Muscle of leg (tissue), 3 donors: ENCODE measurements at regions not wholly inside any gene's neighbourhood (a gene's known extent, or its start where the extent isn't known, plus 50 kb on each side); places are given as distances from the start of the nearest gene placed in this dataset.

ENCODE experiments used
- DNase-seq: peaks from one replicate; pipeline ENCODE4 v3.0.0; 2013
- H3K27ac ChIP-seq: one replicate; pipeline ENCODE4 v1.5.1; 2013; ENCODE audit warnings: mild to moderate bottlenecking, low read length, control low read depth
- H3K27me3 ChIP-seq: one replicate; pipeline ENCODE4 v1.6.1; 2013; ENCODE audit warnings: low read length; ENCODE audit not compliant: control insufficient read depth, insufficient read depth
- H3K36me3 ChIP-seq: one replicate; pipeline ENCODE4 v1.6.1; 2013; ENCODE audit warnings: low read length; ENCODE audit not compliant: control insufficient read depth, insufficient read depth
- H3K4me1 ChIP-seq: one replicate; pipeline ENCODE4 v1.6.1; 2013; ENCODE audit warnings: low read length; ENCODE audit not compliant: control insufficient read depth, insufficient read depth
- H3K4me3 ChIP-seq: one replicate; pipeline ENCODE4 v1.5.1; 2013; ENCODE audit warnings: low read length, control low read depth
- H3K9me3 ChIP-seq: replicated peaks from 2 replicates; pipeline ENCODE4 v1.6.1; 2013; ENCODE audit warnings: low read depth, low read length; ENCODE audit not compliant: control insufficient read depth
- WGBS: methylation state at CpG from one replicate; pipeline ENCODE4 v1.1.5; 2013; ENCODE audit warnings: missing lambda C conversion rate; ENCODE audit not compliant: insufficient coverage; 5-methylcytosine and 5-hydroxymethylcytosine counted together

GRCh38 chr10:118915161-118915560 is 114.4 kb upstream of the NANOS1 start:
- peaks cover 2% of the 10 kb centered on the region for H3K27me3 ChIP-seq
- H3K4me1 ChIP-seq: peaks cover 2% of the 10 kb centered on the region
- no peaks in the 10 kb centered on the region for H3K36me3 ChIP-seq
- whole genome bisulfite sequencing: 90% methylated on average over 5 of the region's 8 CpGs
- no peaks in the 10 kb centered on the region for H3K9me3 ChIP-seq
- DNase-seq: no peak
- H3K27ac ChIP-seq: no peak overlapping the region
- H3K4me3 ChIP-seq: no peak overlapping the region

- no peak overlapping the region for H3K27ac ChIP-seq
- peaks cover 2% of the 10 kb centered on the region for H3K27me3 ChIP-seq
- no peaks in the 10 kb centered on the region for H3K9me3 ChIP-seq
- peaks cover 2% of the 10 kb centered on the region for H3K4me1 ChIP-seq
- H3K36me3 ChIP-seq: no peaks in the 10 kb centered on the region
- WGBS: 88% methylated on average over 4 of the region's 6 CpGs
- DNase-seq: no peak
- H3K4me3 ChIP-seq: no peak overlapping the region
Measured at GRCh38 chr10:118916777-118917176, 112.7 kb upstream of the NANOS1 start.

- Histone ChIP-seq H3K27me3 (peaks cover 2% of the 10 kb centered on the region), H3K36me3 (no peaks in the 10 kb centered on the region), H3K27ac (no peak overlapping the region), H3K9me3 (no peaks in the 10 kb centered on the region), H3K4me3 (no peak overlapping the region), H3K4me1 (peaks cover 2% of the 10 kb centered on the region)
- no peak for DNase-seq
- 74% methylated on average over 3 of the region's 7 CpGs for WGBS
Measured at GRCh38 chr10:118917701-118918100, 111.8 kb upstream of the NANOS1 start.

GRCh38 chr10:118918116-118918515 is 111.4 kb upstream of the NANOS1 start:
- peaks cover 2% of the 10 kb centered on the region for H3K27me3 ChIP-seq
- no peaks in the 10 kb centered on the region for H3K36me3 ChIP-seq
- no peak overlapping the region for H3K27ac ChIP-seq
- no peak overlapping the region for H3K4me3 ChIP-seq
- H3K9me3 ChIP-seq: no peaks in the 10 kb centered on the region
- peaks cover 2% of the 10 kb centered on the region for H3K4me1 ChIP-seq
- DNase-seq: no peak
- WGBS: no CpG with 5 or more reads among the region's 5 CpGs

GRCh38 chr10:118918587-118918986 is 110.9 kb upstream of the NANOS1 start:
- H3K27me3 ChIP-seq: peaks cover 2% of the 10 kb centered on the region
- H3K4me3 ChIP-seq: no peak overlapping the region
- WGBS: 40% methylated on average over 1 of the region's 3 CpGs
- peaks cover 2% of the 10 kb centered on the region for H3K4me1 ChIP-seq
- H3K27ac ChIP-seq: no peak overlapping the region
- DNase-seq: no peak
- no peaks in the 10 kb centered on the region for H3K9me3 ChIP-seq
- no peaks in the 10 kb centered on the region for H3K36me3 ChIP-seq

GRCh38 chr10:118920206-118920605 is 109.3 kb upstream of the NANOS1 start:
- H3K27me3 ChIP-seq: no peaks in the 10 kb centered on the region
- DNase-seq: no peak
- H3K9me3 ChIP-seq: no peaks in the 10 kb centered on the region
- no peaks in the 10 kb centered on the region for H3K36me3 ChIP-seq
- no CpG with 5 or more reads among the region's 9 CpGs for WGBS
- H3K4me1 ChIP-seq: no peaks in the 10 kb centered on the region
- no peak overlapping the region for H3K27ac ChIP-seq
- H3K4me3 ChIP-seq: no peak overlapping the region

GRCh38 chr10:118922226-118922625 is 107.3 kb upstream of the NANOS1 start:
- Histone ChIP-seq H3K27me3 (no peaks in the 10 kb centered on the region), H3K4me3 (no peak overlapping the region), H3K36me3 (no peaks in the 10 kb centered on the region), H3K27ac (no peak overlapping the region), H3K4me1 (no peaks in the 10 kb centered on the region), H3K9me3 (no peaks in the 10 kb centered on the region)
- DNase-seq: peak; percentile 55
- no CpG with 5 or more reads among the region's 1 CpG for WGBS

- no peaks in the 10 kb centered on the region for H3K9me3 ChIP-seq
- H3K27ac ChIP-seq: no peak overlapping the region
- DNase-seq: no peak
- H3K4me3 ChIP-seq: no peak overlapping the region
- H3K4me1 ChIP-seq: no peaks in the 10 kb centered on the region
- H3K27me3 ChIP-seq: no peaks in the 10 kb centered on the region
- WGBS: no CpG with 5 or more reads among the region's 2 CpGs
- H3K36me3 ChIP-seq: no peaks in the 10 kb centered on the region
Measured at GRCh38 chr10:118922972-118923371, 106.5 kb upstream of the NANOS1 start.

GRCh38 chr10:118924493-118924892 is 105.0 kb upstream of the NANOS1 start:
- no peak overlapping the region for H3K27ac ChIP-seq

GRCh38 chr10:118925404-118926071 is 104.0 kb upstream of the NANOS1 start:
- Histone ChIP-seq H3K36me3 (no peaks in the 10 kb centered on the region), H3K27ac (no peak overlapping the region)
- WGBS: 81% methylated on average over 6 of the region's 8 CpGs

More at GRCh38 chr10:118924493-118924892, 105.0 kb upstream of the NANOS1 start:
- Histone ChIP-seq H3K4me3 (no peak overlapping the region), H3K27me3 (no peaks in the 10 kb centered on the region), H3K9me3 (no peaks in the 10 kb centered on the region), H3K36me3 (no peaks in the 10 kb centered on the region), H3K4me1 (no peaks in the 10 kb centered on the region)
- no peak for DNase-seq
- WGBS: 78% methylated on average over 2 of the region's 3 CpGs

GRCh38 chr10:118926072-118926417 is 103.5 kb upstream of the NANOS1 start:
- no peak for DNase-seq
- no peak overlapping the region for H3K27ac ChIP-seq
- 71% methylated on average over 2 of the region's 3 CpGs for WGBS

More at GRCh38 chr10:118925404-118926071, 104.0 kb upstream of the NANOS1 start:
- Histone ChIP-seq H3K4me3 (no peak overlapping the region), H3K4me1 (no peaks in the 10 kb centered on the region), H3K9me3 (no peaks in the 10 kb centered on the region), H3K27me3 (no peaks in the 10 kb centered on the region)
- DNase-seq: no peak

More at GRCh38 chr10:118926072-118926417, 103.5 kb upstream of the NANOS1 start:
- Histone ChIP-seq H3K4me1 (no peaks in the 10 kb centered on the region), H3K4me3 (no peak overlapping the region), H3K36me3 (no peaks in the 10 kb centered on the region), H3K9me3 (no peaks in the 10 kb centered on the region), H3K27me3 (no peaks in the 10 kb centered on the region)
